HG02759 (cell line): ENCODE measurements at regions not wholly inside any gene's neighbourhood (a gene's known extent, or its start where the extent isn't known, plus 50 kb on each side); places are given as distances from the start of the nearest gene placed in this dataset.
A peak's percentile ranks its signal among the peaks of the same experiment; 100 is the strongest.
"Not testable (repeated sequence)": the region's sequence is repeated elsewhere in the genome, so short reads cannot be mapped to it uniquely, and the experiment has no call there.

ENCODE experiments used
- ATAC-seq: cut with Tn5 transposase; IDR thresholded peaks from one replicate; pipeline ENCODE4 v1.9.1; 2021; ENCODE audit warnings: mild to moderate bottlenecking, moderate library complexity; ENCODE audit not compliant: unreplicated experiment

- no peak for ATAC-seq
Observed at GRCh38 chr3:27661797-27662196, 60.3 kb downstream of the EOMES start.

DNA sequence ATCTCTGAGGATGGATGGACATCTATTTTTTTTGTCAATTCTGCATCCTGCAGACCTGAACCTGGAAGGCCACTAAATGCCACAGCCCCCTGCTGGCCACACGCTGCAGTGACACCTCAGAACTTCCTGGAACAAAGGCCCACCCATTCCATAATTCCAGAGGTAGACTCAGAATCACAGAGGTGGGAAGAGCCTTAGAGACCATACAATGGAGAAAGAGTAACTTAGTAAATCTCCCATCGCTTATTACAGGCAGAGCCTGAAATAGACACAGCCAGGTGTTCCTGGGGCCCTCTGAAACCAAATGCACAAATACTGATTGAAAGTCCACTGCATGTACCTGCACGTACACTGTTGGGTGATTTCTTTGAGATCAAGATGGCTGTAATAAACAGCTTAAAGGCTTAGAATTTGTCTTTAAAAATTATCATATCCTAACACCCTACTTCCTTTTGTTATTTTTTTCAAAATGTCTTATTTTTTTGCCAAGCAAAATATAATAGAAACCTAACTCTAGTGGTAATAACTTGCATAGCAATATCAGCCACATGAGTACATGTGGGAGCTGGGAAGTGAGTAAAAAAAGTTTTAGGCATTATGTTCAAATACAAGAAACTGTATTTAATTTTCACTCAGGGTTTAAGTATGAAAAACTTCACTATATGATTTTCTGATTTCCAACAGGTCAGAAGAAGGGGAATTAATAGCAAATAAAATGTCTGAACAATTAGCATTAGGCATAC, 62.7 kb downstream of the EOMES start:
- peak; percentile 85 for ATAC-seq

GRCh38 chr3:27658741-27659140, 63.4 kb downstream of the EOMES start:
- no peak for ATAC-seq

GRCh38 chr3:27657871-27658270, 64.3 kb downstream of the EOMES start:
- no peak for ATAC-seq

DNA sequence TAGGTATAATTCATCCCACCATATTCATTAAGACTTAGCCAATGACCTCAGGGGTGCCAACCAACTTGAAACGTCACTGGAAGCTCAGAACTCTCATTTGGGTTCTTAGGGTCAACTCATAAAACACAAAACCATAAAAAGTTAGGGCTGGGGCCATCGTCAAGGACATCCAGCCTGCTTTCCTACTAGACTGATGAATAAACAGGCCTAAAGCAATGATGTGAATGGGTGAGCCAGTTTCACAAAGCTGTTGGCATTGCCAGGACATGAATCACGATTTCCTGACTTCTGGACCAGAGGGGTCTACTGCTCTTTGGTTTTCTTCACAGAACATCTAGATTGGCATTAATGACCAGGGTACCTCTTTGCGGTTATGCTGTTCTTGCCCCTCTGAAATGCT, 64.7 kb downstream of the EOMES start:
- ATAC-seq: no peak

DNA sequence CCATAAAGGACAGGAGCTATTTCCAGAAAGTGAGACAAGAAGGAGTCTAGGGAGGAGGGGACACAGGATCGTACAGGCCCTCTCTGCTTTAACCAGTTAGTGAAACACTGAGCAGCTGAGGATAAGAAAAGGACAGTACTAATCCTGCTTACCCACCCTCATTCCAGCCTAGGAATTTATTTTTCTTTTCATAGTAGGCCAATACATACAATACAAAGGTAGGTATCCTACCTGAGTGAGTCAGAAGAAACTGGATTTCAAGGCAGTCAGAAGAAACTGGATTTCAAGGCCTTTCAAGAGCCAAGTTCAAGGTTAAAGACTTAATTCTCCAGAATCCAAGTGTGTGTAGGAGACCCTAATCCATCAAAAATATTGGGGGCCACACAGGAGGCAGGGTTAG, 65.3 kb downstream of the EOMES start:
- no peak for ATAC-seq

- ATAC-seq: no peak
Observed at GRCh38 chr3:27655547-27655946, 66.6 kb downstream of the EOMES start.

GRCh38 chr3:27653803-27654558, 68.1 kb downstream of the EOMES start:
- ATAC-seq: no peak

GRCh38 chr3:27649277-27649676, 72.8 kb downstream of the EOMES start:
- no peak for ATAC-seq

GRCh38 chr3:27646896-27647295, 75.2 kb downstream of the EOMES start:
- no peak for ATAC-seq

- no peak for ATAC-seq
Observed at GRCh38 chr3:27644941-27645340, 77.2 kb downstream of the EOMES start.

- ATAC-seq: no peak
Observed at GRCh38 chr3:27643355-27643754, 78.8 kb downstream of the EOMES start.

GRCh38 chr3:27642796-27643195, 79.3 kb downstream of the EOMES start:
- ATAC-seq: no peak

GRCh38 chr3:27641888-27642601, 80.1 kb downstream of the EOMES start:
- ATAC-seq: no peak

DNA sequence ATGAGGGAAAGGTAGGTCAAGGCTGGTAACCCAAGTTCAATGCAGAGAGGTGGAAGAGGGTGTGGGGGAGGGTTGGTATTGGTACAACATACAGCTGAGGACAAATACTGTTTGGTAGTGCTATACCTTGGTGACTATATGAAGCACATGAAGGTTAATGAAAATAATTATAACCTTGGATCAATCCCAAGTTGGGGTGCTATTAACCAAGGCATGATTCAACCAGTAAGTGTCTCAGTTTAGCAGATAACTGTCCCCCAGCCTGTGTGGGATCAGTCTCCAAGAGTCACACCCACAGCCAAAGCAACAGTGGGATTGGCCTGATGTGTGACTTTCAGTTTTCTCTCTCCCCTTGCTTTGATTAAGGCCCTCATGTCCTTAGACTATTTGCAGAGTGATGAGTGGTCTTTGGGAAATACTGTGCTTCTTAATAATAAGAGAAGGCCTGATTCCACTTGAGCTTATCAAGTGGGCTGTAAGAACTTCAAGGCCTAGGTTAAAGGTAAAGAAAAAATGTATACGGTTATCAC, 80.8 kb downstream of the EOMES start:
- no peak for ATAC-seq

- ATAC-seq: no peak
Observed at GRCh38 chr3:27639271-27639670, 82.9 kb downstream of the EOMES start.

GRCh38 chr3:27638594-27638993, 83.5 kb downstream of the EOMES start:
- no peak for ATAC-seq

GRCh38 chr3:27637346-27637995, 84.7 kb downstream of the EOMES start:
- ATAC-seq: no peak

DNA sequence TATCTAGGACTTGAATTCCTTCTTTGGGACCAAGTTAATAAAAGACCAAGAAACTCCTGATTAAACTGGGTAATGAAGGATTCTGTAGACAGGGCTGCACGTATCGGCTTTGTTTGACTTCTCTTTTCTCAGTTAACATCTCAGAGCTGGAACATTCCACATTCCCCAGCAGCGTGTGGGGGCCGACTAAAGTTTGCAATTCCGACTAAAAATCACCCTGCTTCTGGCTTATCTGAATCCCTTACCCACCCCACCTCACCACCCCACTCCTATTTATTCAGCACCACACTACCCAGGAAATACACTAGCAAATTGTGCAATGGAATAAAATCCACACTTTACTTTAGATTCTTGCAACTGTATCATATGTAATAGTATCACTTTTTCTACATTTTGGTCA, 87.1 kb downstream of the EOMES start:
- not testable (repeated sequence) for ATAC-seq

DNA sequence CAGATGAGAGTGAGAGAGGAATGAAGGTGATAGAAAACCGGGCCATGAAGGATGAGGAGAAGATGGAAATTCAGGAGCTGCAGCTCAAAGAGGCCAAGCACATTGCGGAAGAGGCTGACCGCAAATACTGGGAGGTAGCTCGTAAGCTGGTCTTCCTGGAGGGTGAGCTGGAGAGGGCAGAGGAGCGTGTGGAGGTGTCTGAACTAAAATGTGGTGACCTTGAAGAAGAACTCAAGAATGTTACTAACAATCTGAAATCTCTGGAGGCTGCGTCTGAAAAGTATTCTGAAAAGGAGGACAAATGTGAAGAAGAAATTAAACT, 88.9 kb downstream of the EOMES start:
- ATAC-seq: peak; percentile 33
